RWPE1 (cell line): ENCODE measurements at regions not wholly inside any gene's neighbourhood (a gene's known extent, or its start where the extent isn't known, plus 50 kb on each side); places are given as distances from the start of the nearest gene placed in this dataset.
A peak's percentile ranks its signal among the peaks of the same experiment; 100 is the strongest.

Experiments used
- CTCF ChIA-PET: fragments of 350-600 bp; sonication (Branson Sonifier 250); formaldehyde crosslinking; extraction: SDS; loops from one replicate; lab custom pipeline; 2021; lab: Yijun Ruan, JAX
- POLR2A ChIA-PET: fragments of 400-600 bp; formaldehyde crosslinking; extraction: SDS; loops from one replicate; lab custom pipeline; 2020; ENCODE audit warnings: antibody characterized with exemption; ENCODE audit not compliant: low non-redundant PET; lab: Yijun Ruan, JAX
- DNase-seq: peaks from one replicate; pipeline ENCODE4 v3.0.0; 2012; ENCODE audit warnings: low spot score
- H3K27ac ChIP-seq: fragments of 450-650 bp; 2 replicates; pipeline ENCODE4 v1.5.1; 2017
- CTCF ChIP-seq: fragments of 450-650 bp; conservative IDR thresholded peaks from 2 replicates; pipeline ENCODE4 v1.5.1; 2017; ENCODE audit warnings: low read depth, mild to moderate bottlenecking

- H3K27ac ChIP-seq, result no peak overlapping the region
- ChIA-PET CTCF (interaction anchor here (1.1 kb wide), 1 partner anchor 17 kb away, joined by 3 read pairs; no protein-coding TSS in a partner anchor), POLR2A (no interaction called here)
- no peak for DNase-seq
- no peak for TF ChIP-seq CTCF
Observed at GRCh38 chr2:7841751-7842150, 840.1 kb upstream of the ID2 start.

GRCh38 chr2:7844414-7844965, 837.4 kb upstream of the ID2 start:
- H3K27ac ChIP-seq, result peak overlapping the region; percentile 52; the same call in 1 of the 2 replicates
- ChIA-PET POLR2A (no interaction called here), CTCF (no interaction called here)
- TF ChIP-seq CTCF, result no peak
- no peak for DNase-seq

GRCh38 chr2:7845332-7845731, 836.5 kb upstream of the ID2 start:
- no peak for TF ChIP-seq CTCF
- no peak for DNase-seq
- ChIA-PET POLR2A (no interaction called here), CTCF (no interaction called here)
- no peak overlapping the region for H3K27ac ChIP-seq

GRCh38 chr2:7846607-7847006, 835.2 kb upstream of the ID2 start:
- CTCF ChIA-PET, result no interaction called here
- POLR2A ChIA-PET, result no interaction called here

DNA sequence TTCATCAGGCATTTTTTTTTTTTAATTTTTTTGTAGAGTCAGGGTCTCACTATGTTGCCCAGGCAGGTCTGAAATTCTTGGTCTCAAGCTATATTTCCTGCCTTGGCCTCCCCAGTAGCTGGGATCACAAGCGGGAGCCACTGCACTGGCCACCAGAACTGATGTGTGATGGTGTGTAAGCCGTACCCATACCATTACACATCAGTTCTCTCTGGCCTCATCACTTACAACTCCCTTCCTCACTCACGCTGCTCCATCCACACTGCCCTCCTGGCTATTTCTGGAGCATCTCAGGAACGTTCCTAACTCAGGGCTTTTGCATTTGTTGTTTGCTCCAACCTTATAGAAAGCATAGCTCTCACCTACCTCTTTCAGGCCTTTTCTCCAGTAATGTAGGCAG, 834.5 kb upstream of the ID2 start:
- DNase-seq, result no peak
- POLR2A ChIA-PET, result no interaction called here
- no peak for TF ChIP-seq CTCF
- CTCF ChIA-PET, result no interaction called here
- H3K27ac ChIP-seq, result no peak overlapping the region; the same call in 1 of the 2 replicates

More at GRCh38 chr2:7846607-7847006, 835.2 kb upstream of the ID2 start:
- TF ChIP-seq CTCF, result no peak
- no peak overlapping the region for H3K27ac ChIP-seq
- DNase-seq, result no peak

- ChIA-PET CTCF (no interaction called here), POLR2A (no interaction called here)
- no peak for DNase-seq
- no peak for TF ChIP-seq CTCF
- H3K27ac ChIP-seq, result no peak overlapping the region; the same call in 1 of the 2 replicates
Observed at GRCh38 chr2:7849027-7849426, 832.8 kb upstream of the ID2 start.
